HG03521 (cell line): ENCODE measurements at regions not wholly inside any gene's neighbourhood (a gene's known extent, or its start where the extent isn't known, plus 50 kb on each side); places are given as distances from the start of the nearest gene placed in this dataset.

Experiments used
- ATAC-seq: cut with Tn5 transposase; IDR thresholded peaks from one replicate; pipeline ENCODE4 v1.9.1; 2021; ENCODE audit warnings: mild to moderate bottlenecking, moderate library complexity; ENCODE audit not compliant: unreplicated experiment

GRCh38 chr9:89829346-89829745 is 224.5 kb downstream of the GADD45G start:
- no peak for ATAC-seq

DNA sequence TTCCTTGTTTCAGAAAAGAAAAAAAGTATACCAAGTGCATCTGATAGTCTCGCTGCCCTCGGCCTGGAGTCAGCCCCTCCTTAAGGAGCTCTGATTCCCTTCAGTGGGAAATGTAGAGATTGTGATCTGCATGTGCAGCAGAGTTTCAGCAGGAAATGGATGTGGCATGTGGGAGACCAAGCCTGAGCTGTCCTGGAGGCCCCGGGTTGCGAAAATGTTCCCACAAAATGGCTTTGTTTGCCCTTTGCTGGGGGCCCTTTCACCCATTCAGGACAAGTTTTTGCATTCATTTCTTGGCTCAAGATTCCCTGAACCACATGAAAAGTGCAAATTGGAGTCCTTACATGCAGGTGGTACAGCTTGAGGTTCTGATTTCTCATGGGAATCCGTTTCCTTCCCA is 230.9 kb downstream of the GADD45G start:
- ATAC-seq: no peak

- no peak for ATAC-seq
Measured at GRCh38 chr9:89837162-89837933, 232.5 kb downstream of the GADD45G start.

DNA sequence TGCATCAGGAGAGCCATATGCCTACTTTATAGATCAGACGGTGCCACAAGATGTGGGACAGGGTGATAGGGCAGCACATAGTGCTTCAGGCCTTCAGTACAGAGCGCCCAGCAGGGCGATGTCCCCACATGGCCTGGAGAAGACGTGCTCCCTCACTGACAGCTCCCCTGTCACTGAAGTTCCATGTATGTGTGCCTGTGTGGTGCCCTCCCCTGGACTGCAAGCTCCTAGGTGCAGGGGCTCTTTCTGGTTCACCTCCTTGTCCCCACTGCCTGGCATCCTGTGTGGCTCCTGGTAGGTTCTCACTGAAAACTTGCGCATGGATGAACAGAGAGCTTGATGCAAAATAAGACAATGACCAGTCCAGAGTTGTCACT is 233.1 kb downstream of the GADD45G start:
- no peak for ATAC-seq

GRCh38 chr9:89838621-89839020 is 233.8 kb downstream of the GADD45G start:
- ATAC-seq: no peak

- no peak for ATAC-seq
Measured at GRCh38 chr9:89839449-89839848, 234.6 kb downstream of the GADD45G start.

DNA sequence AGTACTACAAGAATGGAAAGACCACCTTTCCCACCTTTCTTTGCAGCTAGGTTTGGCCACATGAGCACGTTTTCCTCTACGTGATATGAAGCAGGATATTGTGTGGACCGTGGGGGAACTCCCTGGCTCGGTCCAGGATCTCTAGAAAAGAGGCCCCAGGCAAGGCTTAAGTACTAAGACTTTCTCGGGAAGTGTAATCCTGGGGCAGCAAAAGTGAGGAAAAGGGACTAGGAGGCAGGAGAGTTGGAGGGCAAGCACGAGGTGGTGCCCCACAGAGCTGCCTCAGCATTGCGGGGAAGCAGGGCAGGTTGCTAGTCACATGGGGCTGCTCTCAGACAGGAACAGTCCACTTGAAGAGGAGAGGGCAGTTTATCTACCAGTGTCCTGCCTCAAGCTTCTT is 235.1 kb downstream of the GADD45G start:
- ATAC-seq: no peak

DNA sequence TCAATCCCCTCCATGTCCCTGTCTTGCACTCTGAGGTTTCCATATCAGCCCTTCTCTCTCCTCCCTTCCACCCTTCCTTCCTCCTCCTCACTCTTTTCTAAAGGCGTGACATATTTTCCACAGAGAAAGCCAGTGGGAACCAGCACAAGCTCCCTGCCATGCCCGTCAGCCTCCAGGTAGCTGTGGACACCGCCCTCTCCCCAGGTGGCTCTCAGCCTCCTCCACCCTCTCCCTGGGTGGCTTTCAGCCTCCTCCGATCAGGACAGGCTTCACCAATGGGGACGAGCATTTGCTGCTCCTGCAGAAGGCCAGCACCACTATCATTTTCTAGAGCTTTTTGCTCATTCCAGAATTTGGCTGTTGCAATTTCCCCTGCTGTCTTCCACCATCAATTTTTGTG is 236.6 kb downstream of the GADD45G start:
- no peak for ATAC-seq

- no peak for ATAC-seq
Measured at GRCh38 chr9:89842267-89842768, 237.5 kb downstream of the GADD45G start.

GRCh38 chr9:89843074-89843473 is 238.3 kb downstream of the GADD45G start:
- ATAC-seq: no peak

DNA sequence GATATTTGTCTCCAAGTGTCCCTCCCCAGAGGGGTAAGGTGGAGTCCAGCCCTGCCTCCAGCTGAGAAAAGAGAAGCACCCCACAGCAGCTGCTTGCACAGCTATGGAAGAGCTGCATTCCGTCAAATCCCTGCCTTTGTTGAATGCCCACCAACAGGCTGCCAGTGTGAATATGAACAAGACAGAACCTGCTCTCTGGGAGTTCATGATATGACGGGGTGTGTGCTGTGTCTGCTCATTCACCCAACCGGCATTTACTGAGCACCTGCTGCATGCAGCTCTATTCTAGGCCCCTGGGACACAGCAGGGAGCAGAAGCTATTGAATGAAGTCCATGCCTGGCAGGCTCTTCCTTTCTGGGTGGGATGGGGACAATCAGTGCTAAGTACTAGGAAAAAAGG is 238.8 kb downstream of the GADD45G start:
- no peak for ATAC-seq

GRCh38 chr9:89844075-89844474 is 239.3 kb downstream of the GADD45G start:
- no peak for ATAC-seq

DNA sequence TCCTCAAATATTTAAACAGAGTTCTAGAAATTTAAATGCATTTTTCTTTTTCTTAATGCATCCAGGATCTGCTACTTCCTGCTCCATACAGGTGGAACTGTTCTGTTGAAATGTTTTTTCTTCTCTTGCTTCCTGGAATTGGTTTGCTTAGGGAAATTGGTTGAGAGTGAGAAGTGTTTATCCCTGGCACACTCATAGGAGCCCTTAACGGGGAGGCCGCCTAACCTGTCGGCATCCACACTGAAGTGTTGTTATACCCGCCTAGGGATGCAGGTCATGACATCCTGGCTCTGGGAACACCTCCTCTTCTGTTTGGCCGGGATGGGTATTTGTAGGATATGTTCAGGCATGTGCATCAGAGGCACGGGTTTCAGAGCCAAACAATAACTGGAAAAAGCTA is 239.7 kb downstream of the GADD45G start:
- ATAC-seq: no peak

DNA sequence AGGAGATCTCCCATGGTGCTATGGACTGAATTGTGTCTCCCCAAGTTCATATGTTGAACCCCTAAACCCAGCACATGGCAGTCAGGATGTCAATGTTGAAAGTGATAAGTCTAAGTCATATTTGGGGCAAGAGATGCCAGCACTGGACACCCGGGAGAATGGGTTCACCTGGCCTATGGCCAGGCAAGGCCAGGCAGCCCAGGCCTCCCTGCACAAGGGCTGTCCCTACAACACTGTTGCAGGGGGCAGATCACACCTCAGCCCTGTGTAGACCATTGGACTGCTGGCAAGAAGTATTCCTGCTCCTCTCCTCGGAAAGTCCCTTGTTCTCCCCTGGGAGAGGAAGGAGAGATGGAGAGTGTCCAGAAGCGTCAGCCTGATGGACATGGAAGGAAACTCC is 240.5 kb downstream of the GADD45G start:
- ATAC-seq: no peak

- no peak for ATAC-seq
Measured at GRCh38 chr9:89845862-89846261, 241.1 kb downstream of the GADD45G start.

- no peak for ATAC-seq
Measured at GRCh38 chr9:89848060-89849040, 243.5 kb downstream of the GADD45G start.

DNA sequence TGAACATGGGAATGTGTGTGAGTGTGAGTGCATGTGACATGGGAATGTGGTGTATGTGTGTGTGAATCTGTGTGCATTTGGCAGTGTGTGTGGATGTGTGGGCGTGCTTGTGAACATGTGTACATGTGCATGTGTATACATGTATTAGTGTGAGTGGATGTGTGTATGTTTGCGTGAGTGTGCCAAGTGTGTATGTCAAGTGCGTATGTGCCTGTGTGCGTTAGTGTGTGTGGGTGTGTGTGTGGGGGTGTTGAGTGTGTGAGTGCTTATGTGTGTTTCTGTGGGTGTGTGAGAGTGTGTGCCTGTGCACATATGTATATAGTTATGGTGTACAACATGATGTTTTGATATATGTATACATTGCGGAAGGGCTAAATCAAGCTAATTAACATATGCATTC is 244.3 kb downstream of the GADD45G start:
- no peak for ATAC-seq

DNA sequence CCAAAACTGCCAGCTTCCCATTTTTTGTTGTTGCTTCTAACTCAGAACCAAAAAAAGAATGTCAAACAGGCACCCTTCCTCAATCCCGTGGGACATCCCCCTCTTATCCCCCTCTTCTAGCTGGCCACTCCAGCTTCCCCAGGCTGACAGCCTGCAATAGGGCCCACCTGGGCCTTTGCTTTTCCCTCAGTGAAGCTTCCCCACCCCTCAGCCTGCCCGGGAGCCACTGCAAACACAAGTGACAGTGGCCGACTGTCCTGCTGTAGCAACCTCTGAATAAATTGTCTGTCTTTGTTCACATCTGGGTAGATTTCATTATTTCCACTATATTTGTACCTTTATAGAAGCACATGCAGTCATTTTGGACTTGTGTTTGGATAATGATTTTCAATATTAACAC is 245.3 kb downstream of the GADD45G start:
- no peak for ATAC-seq

GRCh38 chr9:89850631-89851325 is 246.0 kb downstream of the GADD45G start:
- ATAC-seq: no peak

DNA sequence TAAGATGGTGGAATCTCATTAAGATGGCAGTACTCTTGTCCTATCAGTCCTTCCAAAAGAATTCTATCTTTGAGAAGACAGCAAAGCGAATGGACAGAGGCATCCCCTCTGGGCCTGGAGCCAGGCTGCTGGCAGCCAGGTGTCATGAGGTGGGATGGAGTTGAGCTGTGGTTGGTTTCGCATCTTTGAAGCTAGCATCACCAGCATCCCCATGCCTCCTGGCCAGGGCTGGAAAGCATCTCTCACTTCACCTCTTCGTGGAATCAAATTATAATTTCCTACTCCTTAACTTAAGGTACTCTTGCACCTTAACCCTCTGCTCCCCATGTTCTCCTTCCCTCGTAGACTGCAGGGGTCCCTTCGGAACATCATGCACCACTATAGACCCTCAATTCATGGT is 248.3 kb downstream of the GADD45G start:
- no peak for ATAC-seq

DNA sequence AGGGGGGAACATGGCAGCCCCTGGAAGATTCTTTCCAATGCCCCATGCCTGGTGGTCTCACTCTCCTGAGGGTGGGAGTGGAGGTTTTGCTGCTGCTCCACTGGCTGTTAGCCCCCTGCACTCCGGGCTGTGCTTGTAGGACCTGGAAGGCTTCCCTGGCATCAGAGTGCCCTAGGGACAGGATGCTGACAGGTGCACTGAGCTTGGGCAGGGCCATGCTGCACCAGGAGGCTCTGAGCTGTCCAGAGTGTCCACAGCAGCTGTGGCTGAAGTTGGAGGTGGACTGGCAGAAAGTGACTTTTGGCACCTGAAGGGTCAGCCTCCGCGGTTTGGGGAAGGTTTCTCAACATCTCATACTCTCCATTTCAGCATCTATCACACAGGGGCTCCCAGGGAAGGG is 249.1 kb downstream of the GADD45G start:
- no peak for ATAC-seq
